GM12878 (cell line): ENCODE measurements at regions not wholly inside any gene's neighbourhood (a gene's known extent, or its start where the extent isn't known, plus 50 kb on each side); places are given as distances from the start of the nearest gene placed in this dataset.

Experiments used
- ATAC-seq: fragments of 200-7000 bp; cut with Tn5 transposase; 3 replicates; pipeline ENCODE4 v1.9.1; 2020; ENCODE audit warnings: mild to moderate bottlenecking, moderate library complexity
- BruUV-seq: library from RNA; stranded (reverse); fragments of 400-500 nt; replicated peaks from 2 replicates; lab custom pipeline; 2021; lab: Mats Ljungman, UMichigan
- CTCF ChIA-PET: fragments of 300-600 bp; sonication (Branson Sonifier 250); formaldehyde crosslinking; extraction: SDS; loops from one replicate; lab custom pipeline; 2021; ENCODE audit warnings: inconsistent platforms; lab: Yijun Ruan, JAX
- POLR2A ChIA-PET: fragments of 350-600 bp; formaldehyde crosslinking; extraction: SDS; loops from one replicate; lab custom pipeline; 2021; ENCODE audit warnings: inconsistent platforms; lab: Charles Lee
- RAD21 ChIA-PET: fragments of 300-600 bp; sonication (Branson Sonifier 250); formaldehyde crosslinking; loops from one replicate; lab custom pipeline; 2023; ENCODE audit warnings: antibody characterized with exemption; ENCODE audit not compliant: unreplicated experiment; lab: Charles Lee
- SMC1A ChIA-PET: fragments of 300-600 bp; sonication (Branson Sonifier 250); formaldehyde crosslinking; loops from one replicate; lab custom pipeline; 2023; ENCODE audit not compliant: unreplicated experiment, uncharacterized antibody; lab: Charles Lee
- DNase-seq: peaks from one replicate; pipeline ENCODE4 v3.0.0-alpha.2; 2011; ENCODE audit warnings: low read depth, low spot score
- FAIRE-seq: peaks from 3 replicates; lab custom pipeline; 2011; peaks lifted over from hg19 to GRCh38; lab: Jason Lieb, UNC
- H2AFZ ChIP-seq: 2 replicates; pipeline ENCODE4 v1.6.0; 2011; ENCODE audit warnings: low read depth, low read length, control low read depth; ENCODE audit not compliant: control insufficient read depth
- H3K27ac ChIP-seq: 2 replicates; pipeline ENCODE4 v1.5.1; 2011; ENCODE audit warnings: control low read depth; ENCODE audit not compliant: control insufficient read depth, insufficient read depth
- H3K27me3 ChIP-seq, 2 experiments: replicated peaks in 1 of 2; 2 replicates each; pipeline versions ENCODE4 v1.6.0 to v1.6.1; 2011; ENCODE audit warnings: low read length in 1 of 2; ENCODE audit not compliant: control insufficient read depth in 2 of 2, insufficient read depth in 2 of 2
- H3K36me3 ChIP-seq, 2 experiments: 2 replicates each; pipeline ENCODE4 v1.5.1; 2011; ENCODE audit warnings: low read length in 1 of 2; ENCODE audit not compliant: control insufficient read depth in 2 of 2, insufficient read depth in 2 of 2
- H3K4me1 ChIP-seq: 2 replicates; pipeline ENCODE4 v1.6.1; 2011; ENCODE audit warnings: mild to moderate bottlenecking, low read length, moderate library complexity, mixed read lengths; ENCODE audit not compliant: control insufficient read depth, insufficient read depth
- H3K4me2 ChIP-seq: 2 replicates; pipeline ENCODE4 v1.6.0; 2011; ENCODE audit warnings: control low read depth; ENCODE audit not compliant: control insufficient read depth, insufficient read depth
- H3K4me3 ChIP-seq: fragments of 200-600 bp; sonication (generic); 2 replicates; pipeline ENCODE4 v1.5.1; 2016
- H3K79me2 ChIP-seq: 2 replicates; pipeline ENCODE4 v1.6.0; 2011; ENCODE audit warnings: low read length; ENCODE audit not compliant: control insufficient read depth, insufficient read depth
- H3K9ac ChIP-seq: 2 replicates; pipeline ENCODE4 v1.8.0; 2011; ENCODE audit warnings: low read length, control low read depth, mixed read lengths; ENCODE audit not compliant: control insufficient read depth, insufficient read depth
- H3K9me3 ChIP-seq: replicated peaks from 3 replicates; pipeline ENCODE4 v1.5.1; 2011; ENCODE audit warnings: mild to moderate bottlenecking, low read length; ENCODE audit not compliant: control insufficient read depth, insufficient read depth
- H4K20me1 ChIP-seq: 2 replicates; pipeline ENCODE4 v1.6.0; 2011; ENCODE audit not compliant: control insufficient read depth, insufficient read depth
- EGR1 ChIP-seq, 2 experiments: IDR thresholded peaks; 1 replicate in 1 of 2; 2 replicates in 1 of 2; pipeline ENCODE4 v1.6.1; 2011 to 2012; ENCODE audit warnings: low read depth in 2 of 2, low read length in 2 of 2, borderline replicate concordance in 1 of 2, mild to moderate bottlenecking in 1 of 2, moderate library complexity in 1 of 2
- EZH2 ChIP-seq: IDR thresholded peaks from 2 replicates; pipeline ENCODE4 v1.6.1; 2012; ENCODE audit warnings: low read depth, mild to moderate bottlenecking, control low read depth, inconsistent platforms, low read length, borderline replicate concordance; ENCODE audit not compliant: control insufficient read depth
- NFXL1 ChIP-seq: fragments of 450-650 bp; IDR thresholded peaks from 2 replicates; pipeline ENCODE4 v1.6.1; 2017; ENCODE audit warnings: antibody characterized with exemption, mild to moderate bottlenecking, borderline replicate concordance
- NR2F1 ChIP-seq: fragments of 450-650 bp; conservative IDR thresholded peaks from 2 replicates; pipeline ENCODE4 v1.6.1; 2017; ENCODE audit warnings: mild to moderate bottlenecking
- PML ChIP-seq: IDR thresholded peaks from 2 replicates; pipeline ENCODE4 v1.6.1; 2012; ENCODE audit warnings: low read length, inconsistent platforms
- RCOR1 ChIP-seq: conservative IDR thresholded peaks from 2 replicates; pipeline ENCODE4 v1.6.1; 2012; ENCODE audit warnings: low read depth, low read length, improper control_type of control experiment
- SMAD5 ChIP-seq: IDR thresholded peaks from 2 replicates; pipeline ENCODE4 v1.6.1; 2016; ENCODE audit warnings: antibody characterized with exemption, low read depth
- ZBED1 ChIP-seq: IDR thresholded peaks from 2 replicates; pipeline ENCODE4 v1.6.1; 2016; ENCODE audit warnings: borderline replicate concordance
- ZNF207 ChIP-seq: fragments of 450-650 bp; IDR thresholded peaks from 2 replicates; pipeline ENCODE4 v1.6.1; 2014; ENCODE audit warnings: antibody characterized with exemption, mild to moderate bottlenecking, borderline replicate concordance
- ZZZ3 ChIP-seq: IDR thresholded peaks from 2 replicates; pipeline ENCODE4 v1.6.1; 2011; ENCODE audit warnings: low read depth; ENCODE audit not compliant: control insufficient read depth, insufficient read length
- WGBS: methylation state at CpG from one replicate; pipeline ENCODE4 v1.1.6; 2016; ENCODE audit warnings: low lambda C conversion rate; ENCODE audit not compliant: insufficient replicate concordance, insufficient coverage; ENCODE audit errors: missing lambda C conversion rate; 5-methylcytosine and 5-hydroxymethylcytosine counted together
- in situ Hi-C: fragments of 300-500 bp; cut with MboI; formaldehyde crosslinking; loops from 9 replicates; pipeline ENCODE4 v1.14.3; 2018; ENCODE audit warnings: mixed read lengths
- intact Hi-C: fragments of 100-400 bp; cut with micrococcal nuclease; formaldehyde crosslinking; loops from one replicate; pipeline ENCODE4 v1.14.2; 2022; ENCODE audit not compliant: unreplicated experiment
- TF ChIP-seq, protein P1 (sequence below): fragments of 450-650 bp; IDR thresholded peaks from 2 replicates; pipeline ENCODE4 v1.6.1; 2016; ENCODE audit warnings: mild to moderate bottlenecking
- TF ChIP-seq, protein P2 (sequence below): IDR thresholded peaks from 2 replicates; pipeline ENCODE4 v1.6.1; 2011; ENCODE audit warnings: mild to moderate bottlenecking, low read depth, low read length, moderate library complexity; ENCODE audit not compliant: insufficient replicate concordance
- TF ChIP-seq, protein P3 (sequence below): IDR thresholded peaks from 2 replicates; pipeline ENCODE4 v1.6.1; 2012; ENCODE audit warnings: low read depth, low read length, improper control_type of control experiment
- TF ChIP-seq, protein P4 (sequence below): fragments of 450-650 bp; IDR thresholded peaks from 2 replicates; pipeline ENCODE4 v1.6.1; 2017; ENCODE audit warnings: mild to moderate bottlenecking, moderate library complexity

DNA sequence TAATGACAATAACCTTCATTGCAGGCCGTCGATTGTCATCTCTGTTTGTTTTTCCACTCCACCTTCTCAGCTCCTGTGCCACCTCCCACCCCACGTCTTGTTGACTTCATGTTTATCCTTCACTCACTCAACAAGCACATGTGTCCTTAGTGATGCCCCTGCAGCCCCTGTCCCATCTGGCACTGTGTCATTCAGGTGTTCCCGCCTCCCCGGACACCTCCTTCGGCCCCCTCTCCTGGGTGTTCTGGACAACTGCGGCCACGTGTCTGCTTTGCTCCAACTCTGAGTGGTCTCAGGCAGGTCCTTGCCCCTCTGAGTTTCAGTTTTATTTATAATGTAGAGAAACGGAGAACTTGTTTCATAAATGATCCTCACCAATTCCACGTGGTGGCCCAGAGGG, 91.0 kb upstream of the COL5A1 start (continued):
- TF ChIP-seq, protein P1, sequence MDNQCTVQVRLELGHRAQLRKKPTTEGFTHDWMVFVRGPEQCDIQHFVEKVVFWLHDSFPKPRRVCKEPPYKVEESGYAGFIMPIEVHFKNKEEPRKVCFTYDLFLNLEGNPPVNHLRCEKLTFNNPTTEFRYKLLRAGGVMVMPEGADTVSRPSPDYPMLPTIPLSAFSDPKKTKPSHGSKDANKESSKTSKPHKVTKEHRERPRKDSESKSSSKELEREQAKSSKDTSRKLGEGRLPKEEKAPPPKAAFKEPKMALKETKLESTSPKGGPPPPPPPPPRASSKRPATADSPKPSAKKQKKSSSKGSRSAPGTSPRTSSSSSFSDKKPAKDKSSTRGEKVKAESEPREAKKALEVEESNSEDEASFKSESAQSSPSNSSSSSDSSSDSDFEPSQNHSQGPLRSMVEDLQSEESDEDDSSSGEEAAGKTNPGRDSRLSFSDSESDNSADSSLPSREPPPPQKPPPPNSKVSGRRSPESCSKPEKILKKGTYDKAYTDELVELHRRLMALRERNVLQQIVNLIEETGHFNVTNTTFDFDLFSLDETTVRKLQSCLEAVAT: no peak
- TF ChIP-seq EZH2 (no peak), ZBED1 (no peak), NR2F1 (no peak)
- TF ChIP-seq, protein P2, sequence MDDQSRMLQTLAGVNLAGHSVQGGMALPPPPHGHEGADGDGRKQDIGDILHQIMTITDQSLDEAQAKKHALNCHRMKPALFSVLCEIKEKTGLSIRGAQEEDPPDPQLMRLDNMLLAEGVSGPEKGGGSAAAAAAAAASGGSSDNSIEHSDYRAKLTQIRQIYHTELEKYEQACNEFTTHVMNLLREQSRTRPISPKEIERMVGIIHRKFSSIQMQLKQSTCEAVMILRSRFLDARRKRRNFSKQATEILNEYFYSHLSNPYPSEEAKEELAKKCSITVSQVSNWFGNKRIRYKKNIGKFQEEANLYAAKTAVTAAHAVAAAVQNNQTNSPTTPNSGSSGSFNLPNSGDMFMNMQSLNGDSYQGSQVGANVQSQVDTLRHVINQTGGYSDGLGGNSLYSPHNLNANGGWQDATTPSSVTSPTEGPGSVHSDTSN: no peak

DNA sequence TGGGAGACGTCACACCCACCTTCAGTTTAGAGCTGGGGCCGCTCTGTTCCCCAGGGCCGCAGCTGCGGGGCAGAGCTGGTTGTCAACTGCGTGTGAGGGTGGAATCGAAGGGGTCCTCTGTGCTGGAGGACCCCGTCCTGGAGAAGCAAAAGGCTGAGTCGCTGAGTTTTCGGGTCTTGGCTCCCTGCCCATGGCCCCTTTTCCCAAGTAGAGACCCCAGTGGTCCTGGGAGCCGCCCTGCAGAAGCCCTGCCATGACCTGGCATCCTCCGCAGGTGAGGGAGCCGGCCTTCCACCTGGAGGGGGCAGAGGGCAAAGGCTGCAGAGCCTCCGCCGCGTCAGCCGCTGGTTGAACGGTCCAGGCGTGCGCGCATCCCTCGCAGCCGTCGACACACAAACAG, 90.4 kb upstream of the COL5A1 start:
- Histone ChIP-seq H4K20me1 (no peaks in the 10 kb centered on the region), H2AFZ (no peak overlapping the region), H3K4me1 (no peaks in the 10 kb centered on the region), H3K36me3 (no peaks in the 10 kb centered on the region), H3K27me3 (no peaks in the 10 kb centered on the region; a peak in 2 of 4 replicates), H3K79me2 (no peaks in the 10 kb centered on the region), H3K4me3 (no peak overlapping the region), H3K9ac (no peak overlapping the region), H3K9me3 (no peaks in the 10 kb centered on the region), H3K4me2 (no peak overlapping the region), H3K27ac (no peak overlapping the region)
- intact Hi-C loops (no loop called here), in situ Hi-C loops (no loop called here)
- DNase-seq (no peak), ATAC-seq (no peak), FAIRE-seq (no peak)
- SMC1A ChIA-PET: no interaction called here
- no TSS peak for BruUV-seq
- CTCF ChIA-PET: no interaction called here
- RAD21 ChIA-PET: no interaction called here
- 66% methylated on average over 23 of the region's 23 CpGs for WGBS
- POLR2A ChIA-PET: no interaction called here
- TF ChIP-seq ZZZ3: no peak
- TF ChIP-seq PML: no peak
- TF ChIP-seq, protein P3, sequence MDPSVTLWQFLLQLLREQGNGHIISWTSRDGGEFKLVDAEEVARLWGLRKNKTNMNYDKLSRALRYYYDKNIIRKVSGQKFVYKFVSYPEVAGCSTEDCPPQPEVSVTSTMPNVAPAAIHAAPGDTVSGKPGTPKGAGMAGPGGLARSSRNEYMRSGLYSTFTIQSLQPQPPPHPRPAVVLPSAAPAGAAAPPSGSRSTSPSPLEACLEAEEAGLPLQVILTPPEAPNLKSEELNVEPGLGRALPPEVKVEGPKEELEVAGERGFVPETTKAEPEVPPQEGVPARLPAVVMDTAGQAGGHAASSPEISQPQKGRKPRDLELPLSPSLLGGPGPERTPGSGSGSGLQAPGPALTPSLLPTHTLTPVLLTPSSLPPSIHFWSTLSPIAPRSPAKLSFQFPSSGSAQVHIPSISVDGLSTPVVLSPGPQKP: no peak
- TF ChIP-seq RCOR1: no peak
- no peak for TF ChIP-seq NR2F1
- TF ChIP-seq EGR1 (IDR thresholded peaks at IDR 0.05; ENCODE audit: borderline replicate concordance in 1 of 2, low read depth in 2 of 2, low read length in 2 of 2): no peak
- no peak for TF ChIP-seq SMAD5
- TF ChIP-seq ZNF207: no peak
- TF ChIP-seq, protein P4, sequence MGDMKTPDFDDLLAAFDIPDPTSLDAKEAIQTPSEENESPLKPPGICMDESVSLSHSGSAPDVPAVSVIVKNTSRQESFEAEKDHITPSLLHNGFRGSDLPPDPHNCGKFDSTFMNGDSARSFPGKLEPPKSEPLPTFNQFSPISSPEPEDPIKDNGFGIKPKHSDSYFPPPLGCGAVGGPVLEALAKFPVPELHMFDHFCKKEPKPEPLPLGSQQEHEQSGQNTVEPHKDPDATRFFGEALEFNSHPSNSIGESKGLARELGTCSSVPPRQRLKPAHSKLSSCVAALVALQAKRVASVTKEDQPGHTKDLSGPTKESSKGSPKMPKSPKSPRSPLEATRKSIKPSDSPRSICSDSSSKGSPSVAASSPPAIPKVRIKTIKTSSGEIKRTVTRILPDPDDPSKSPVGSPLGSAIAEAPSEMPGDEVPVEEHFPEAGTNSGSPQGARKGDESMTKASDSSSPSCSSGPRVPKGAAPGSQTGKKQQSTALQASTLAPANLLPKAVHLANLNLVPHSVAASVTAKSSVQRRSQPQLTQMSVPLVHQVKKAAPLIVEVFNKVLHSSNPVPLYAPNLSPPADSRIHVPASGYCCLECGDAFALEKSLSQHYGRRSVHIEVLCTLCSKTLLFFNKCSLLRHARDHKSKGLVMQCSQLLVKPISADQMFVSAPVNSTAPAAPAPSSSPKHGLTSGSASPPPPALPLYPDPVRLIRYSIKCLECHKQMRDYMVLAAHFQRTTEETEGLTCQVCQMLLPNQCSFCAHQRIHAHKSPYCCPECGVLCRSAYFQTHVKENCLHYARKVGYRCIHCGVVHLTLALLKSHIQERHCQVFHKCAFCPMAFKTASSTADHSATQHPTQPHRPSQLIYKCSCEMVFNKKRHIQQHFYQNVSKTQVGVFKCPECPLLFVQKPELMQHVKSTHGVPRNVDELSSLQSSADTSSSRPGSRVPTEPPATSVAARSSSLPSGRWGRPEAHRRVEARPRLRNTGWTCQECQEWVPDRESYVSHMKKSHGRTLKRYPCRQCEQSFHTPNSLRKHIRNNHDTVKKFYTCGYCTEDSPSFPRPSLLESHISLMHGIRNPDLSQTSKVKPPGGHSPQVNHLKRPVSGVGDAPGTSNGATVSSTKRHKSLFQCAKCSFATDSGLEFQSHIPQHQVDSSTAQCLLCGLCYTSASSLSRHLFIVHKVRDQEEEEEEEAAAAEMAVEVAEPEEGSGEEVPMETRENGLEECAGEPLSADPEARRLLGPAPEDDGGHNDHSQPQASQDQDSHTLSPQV: no peak
- TF ChIP-seq, protein P1: no peak
- TF ChIP-seq NFXL1: no peak
